CD4-positive, alpha-beta T cell treated with Interleukin-17A for 4 hours (primary cell): ENCODE measurements at regions not wholly inside any gene's neighbourhood (a gene's known extent, or its start where the extent isn't known, plus 50 kb on each side); places are given as distances from the start of the nearest gene placed in this dataset.
"Not testable (repeated sequence)": the region's sequence is repeated elsewhere in the genome, so short reads cannot be mapped to it uniquely, and the experiment has no call there.

Experiments used
- DNase-seq: peaks from one replicate; pipeline ENCODE4 v3.0.0-alpha.2; 2020; ENCODE audit warnings: mixed read lengths

DNA sequence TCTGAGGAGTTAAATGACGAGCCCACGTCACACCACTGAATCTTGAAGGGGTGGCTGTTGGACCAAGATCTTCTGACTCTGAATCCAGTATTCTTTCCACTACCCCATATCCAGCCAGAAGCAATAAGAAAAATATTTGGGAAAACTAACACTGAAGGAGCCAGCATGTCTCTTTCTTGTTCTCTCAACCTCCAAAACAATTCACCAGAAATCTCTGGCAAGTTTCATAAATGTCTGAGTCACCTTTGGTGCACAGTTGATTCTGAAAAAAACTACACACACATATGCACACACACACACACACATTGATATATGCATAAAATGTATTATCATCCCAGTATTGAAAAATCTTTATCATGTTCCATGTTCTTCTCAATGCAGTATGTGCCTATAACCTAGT, 104.3 kb upstream of the BLID start:
- no peak for DNase-seq

DNA sequence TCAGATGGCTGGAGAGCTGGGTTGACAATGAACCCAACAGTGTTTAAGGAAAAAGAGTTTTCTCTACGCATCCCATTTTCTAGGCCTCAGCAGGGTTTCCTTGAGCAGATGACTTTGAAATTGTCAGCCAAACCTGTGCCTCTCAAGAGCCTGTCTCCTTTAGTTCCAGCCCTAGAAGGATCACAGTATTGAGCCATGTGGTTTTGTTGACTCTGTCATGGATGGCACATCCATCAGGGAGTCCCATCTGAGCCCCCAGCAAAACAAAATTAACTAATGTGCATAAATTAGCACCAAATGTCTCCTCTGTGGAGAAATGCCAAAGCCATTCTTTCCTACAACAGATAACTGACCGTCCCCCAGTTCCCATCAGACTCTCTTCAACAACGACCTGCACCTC, 103.8 kb upstream of the BLID start:
- DNase-seq: no peak

DNA sequence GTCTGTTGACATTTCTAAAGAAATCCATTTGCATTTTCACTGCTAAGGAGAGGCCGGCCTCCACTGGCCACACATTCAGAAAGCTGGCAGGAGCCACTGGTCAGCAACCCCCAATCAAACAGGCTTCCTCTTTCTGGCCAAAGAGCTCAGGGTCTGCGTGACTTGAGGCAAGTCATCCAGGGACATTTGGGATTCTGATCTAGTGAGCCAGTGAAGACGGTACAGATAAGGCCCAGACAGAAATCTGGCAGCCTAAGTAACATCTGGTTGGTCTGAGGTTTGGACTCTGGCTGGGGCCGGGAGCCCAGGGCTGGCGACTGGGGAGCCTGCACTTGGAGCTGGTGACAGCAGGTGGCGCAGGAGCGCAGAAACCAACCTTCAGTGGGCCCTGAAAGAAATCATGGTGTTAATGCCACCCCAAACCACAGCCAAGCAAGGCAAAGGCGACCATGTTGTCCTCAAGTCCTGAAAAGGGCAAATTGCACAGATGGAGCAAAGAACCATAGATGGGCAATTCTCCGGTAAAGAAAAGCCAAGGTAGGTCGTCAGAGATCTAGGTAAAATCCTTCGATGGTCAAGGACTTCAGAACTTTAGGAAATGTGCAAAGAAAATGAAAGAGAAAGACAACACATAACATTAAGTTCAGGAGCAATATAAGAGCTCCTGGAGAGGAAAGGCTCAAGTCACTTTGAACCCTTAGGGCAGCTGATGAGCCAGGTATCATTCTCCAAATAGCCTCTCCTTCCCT, 99.4 kb upstream of the BLID start:
- peak; percentile 3 for DNase-seq

DNA sequence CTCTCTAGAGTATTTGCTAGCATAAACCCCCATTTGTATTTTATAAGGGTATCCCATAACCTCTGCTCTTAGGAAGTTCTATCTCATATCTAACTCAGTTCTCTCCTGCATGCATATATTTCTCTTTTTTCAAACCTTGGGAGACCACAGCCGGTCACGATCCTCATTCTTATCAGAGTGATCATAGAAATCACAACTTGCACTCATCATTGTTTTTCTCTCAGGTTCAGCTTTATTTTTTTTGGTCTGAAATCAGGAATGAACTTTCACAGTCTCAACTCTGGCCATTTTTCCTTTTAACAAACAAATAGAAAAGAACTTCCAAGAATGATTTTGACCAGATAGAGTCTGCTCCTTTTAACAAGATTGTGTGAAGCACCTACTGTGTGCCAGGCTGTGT, 98.6 kb upstream of the BLID start:
- DNase-seq: no peak

DNA sequence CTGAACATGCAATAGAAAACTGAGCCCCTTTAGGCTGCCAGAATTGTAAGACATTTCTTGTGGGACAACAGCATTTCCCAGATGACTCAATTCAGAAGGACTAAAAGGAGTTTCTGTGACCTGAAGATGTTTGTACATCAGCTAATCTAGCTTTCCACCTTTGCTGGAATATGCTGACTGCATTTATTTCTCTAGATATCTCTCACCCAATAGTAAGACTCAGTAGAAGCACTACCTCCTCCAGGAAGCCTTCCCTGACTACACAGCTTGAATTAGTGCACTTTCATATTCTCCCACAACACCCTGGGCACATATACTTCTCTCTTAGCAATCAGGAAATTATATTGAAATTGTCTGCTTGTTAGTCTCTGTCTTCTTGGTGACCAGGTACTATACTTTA, 98.1 kb upstream of the BLID start:
- no peak for DNase-seq

DNA sequence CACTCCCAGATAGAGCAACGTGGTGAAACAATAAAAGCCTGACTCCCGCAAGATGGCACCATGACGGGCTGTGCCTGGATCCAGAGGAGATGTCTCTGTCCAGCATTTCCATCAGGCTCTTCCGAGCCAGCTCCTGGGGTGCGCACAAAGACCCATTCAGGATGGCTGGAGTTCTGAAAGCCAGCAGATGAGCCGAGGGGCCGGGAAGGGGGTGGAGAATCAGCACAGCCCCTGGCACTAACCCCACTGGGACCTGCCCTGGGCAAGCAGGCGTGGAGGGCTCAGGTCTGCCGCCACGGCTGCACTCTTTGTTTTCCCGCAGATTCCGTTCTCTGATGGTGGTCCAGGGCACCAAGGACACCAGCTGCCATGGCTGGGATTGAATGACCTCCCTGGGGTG, 97.2 kb upstream of the BLID start:
- DNase-seq: no peak

DNA sequence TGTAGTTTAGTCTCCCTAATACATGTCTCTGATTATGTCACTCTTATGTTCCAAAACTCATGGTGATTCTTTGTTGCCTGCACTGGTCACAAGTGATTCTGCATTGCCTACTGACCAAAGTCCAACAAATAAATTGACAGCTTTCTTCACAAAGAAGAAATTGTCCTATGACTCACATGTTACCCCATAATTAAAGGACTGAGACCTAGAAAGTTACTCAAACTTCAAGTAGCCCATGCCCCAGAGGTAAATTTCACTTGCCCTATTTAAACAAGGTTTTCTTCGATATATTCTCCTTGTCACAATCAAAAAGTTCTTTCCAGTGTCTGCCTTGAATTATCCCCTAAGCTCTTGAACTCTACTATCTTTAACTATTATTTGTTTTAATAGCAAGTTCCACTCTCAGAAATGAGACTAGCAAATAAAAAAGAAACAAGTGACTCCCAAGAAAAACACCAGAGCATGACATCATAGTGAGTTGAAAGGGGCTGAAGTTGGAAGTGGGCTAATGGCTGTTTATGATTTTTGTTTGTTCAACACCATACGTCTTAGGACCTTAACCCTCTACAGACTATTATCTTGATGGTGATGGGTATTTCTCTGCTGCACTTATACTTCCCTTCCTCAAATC, 94.5 kb upstream of the BLID start:
- DNase-seq: no peak

DNA sequence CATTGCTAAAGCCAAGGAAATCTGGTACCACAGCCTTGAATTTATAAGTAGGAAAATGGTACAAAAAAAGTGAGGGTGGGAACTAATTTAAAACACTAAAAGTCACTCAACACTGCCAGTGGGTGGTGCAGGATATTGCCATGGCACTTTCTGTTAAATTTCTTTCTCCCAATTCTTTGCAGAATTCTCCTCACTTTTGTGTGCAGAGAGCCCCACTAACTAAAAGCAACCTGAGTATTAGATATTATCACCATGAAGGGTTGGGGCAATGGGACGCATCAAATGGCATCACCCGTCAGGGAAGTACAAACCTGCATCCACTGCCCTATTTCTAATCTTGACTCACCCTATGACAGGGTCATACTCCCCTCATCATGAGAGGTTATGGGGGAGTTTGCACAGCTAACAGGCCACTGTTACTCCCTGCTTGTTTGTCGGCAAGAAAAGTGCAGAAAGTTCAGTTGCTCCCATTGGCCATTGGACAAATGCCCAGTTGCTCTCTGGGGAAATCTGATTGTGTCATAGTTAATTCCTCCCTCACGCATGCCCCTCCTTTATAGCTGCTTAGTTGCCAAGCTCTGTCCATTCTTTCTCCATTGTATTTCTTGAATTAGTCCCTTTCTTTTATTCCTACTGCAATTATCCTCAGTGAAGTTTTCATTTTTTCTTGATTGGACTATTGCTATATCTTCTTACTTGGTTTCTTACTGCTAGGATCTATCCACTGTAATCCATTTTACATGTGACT, 93.8 kb upstream of the BLID start:
- no peak for DNase-seq

DNA sequence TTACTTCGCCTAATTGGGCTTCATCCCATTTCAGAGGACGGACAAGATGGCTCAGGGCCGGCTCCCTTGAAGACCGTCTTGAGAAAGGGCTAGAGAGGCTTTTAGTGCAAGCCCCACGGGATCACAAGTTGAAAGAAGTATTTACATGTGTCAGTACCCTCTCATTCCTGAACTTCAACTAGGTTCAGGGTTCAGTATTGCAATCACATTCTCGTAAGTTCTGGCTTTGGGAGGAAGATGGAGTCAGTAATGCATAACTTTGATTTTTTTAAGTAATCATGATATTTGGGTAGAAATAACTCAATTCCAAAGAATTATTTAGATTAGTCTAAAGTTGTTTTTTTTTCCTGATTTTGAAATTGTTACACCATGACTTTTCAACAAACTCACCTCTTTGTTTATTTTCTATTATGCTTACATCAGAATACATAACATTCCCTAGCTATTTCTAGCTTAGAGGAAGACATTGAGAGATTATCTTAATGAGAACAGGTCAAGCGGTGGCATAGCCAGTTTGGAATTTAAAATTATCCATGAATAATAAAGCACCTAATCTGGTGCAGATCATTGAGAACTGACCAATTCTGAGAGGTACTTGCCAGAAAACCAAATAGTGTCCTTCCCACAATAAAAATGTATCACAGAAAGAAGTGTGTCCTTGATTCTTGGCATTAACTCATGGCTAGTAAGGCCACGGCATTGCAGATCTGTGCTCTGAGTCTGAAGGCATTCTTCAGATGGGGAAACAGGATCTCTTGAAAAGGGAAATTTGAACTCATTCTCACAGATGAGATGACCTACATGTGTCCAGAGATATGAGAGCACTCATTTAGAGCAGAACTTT, 92.1 kb upstream of the BLID start:
- DNase-seq: no peak

DNA sequence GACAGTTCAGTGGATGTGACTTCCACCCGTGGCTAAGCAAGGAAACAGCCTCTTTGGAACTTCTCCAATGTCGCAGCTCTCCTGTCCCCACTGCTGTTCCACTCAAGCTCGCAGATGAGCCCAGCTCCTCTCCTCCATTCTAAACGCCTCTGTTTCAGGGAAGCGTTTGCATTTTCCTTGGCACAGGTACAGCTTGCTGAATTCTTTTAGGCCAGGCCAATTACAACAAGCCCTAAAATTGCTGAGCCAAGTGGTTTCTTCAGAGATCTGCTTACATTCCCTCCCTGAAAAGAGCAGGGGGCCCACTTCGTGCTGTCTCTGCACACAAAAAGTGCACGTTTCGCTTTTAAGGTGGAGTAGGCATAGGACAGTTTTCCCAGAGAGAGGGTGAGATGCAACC, 91.5 kb upstream of the BLID start:
- DNase-seq: no peak

DNA sequence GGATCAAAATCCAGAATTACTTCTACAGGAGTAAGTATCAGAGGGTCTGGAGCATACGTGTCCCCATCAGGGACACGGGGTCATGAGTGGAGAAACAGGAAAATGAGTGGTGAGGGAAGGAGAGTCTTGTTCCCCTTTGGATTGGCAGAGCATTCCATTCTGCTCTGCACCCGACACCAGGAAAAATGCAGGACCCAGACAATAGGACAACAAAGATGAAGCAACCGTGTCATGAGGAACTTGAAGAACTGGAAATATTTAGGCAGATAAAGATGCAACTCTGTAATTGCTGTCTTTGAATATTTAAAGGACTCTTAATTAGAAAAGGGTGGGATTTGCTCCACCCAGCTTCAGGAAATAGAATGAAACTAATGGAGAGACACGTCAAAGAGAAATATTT, 89.0 kb upstream of the BLID start:
- no peak for DNase-seq

DNA sequence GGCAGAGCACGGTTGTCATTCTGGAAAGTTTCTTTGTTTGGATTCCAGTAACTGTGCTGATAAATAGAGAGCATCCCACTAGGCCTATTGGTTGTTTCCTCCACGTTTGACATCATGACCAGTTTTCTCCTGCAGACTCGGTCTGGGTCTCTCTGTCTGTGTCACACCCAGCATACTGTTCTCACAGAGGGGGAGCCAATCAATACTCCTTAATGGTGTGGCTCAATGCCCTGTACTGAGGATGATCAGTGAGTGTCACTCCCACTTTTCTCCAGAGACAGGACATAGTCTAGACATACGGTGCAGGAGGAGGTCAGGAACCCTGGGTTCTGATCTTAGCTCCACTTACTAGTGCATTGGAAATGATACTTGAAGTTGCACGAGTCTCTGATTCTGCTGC, 88.2 kb upstream of the BLID start:
- no peak for DNase-seq

DNA sequence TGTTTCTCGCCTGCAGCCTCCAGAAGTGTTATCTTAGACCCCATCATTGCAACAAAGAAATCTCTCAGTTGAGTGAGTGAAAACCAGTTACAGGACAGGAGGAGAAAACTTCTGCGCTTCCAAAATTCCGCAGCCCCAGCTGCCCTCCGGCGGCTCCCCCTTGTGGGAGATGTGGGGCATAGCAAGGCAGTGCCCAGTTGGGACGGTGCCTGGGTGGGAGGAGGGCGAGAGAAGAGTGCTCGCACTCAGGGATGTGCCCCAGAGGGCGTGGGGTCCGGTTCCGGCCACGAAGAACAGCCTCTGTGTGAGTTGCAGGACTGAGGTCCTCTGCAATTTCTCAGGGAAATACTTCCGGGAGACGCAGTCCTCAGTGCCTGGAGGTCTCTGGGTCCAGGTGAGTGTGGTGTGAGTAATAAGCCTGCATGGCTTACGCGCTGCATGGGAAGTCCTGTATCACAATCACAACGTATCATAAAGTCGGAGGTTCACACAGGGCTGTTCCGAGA, 87.0 kb upstream of the BLID start:
- peak; percentile 23 for DNase-seq

DNA sequence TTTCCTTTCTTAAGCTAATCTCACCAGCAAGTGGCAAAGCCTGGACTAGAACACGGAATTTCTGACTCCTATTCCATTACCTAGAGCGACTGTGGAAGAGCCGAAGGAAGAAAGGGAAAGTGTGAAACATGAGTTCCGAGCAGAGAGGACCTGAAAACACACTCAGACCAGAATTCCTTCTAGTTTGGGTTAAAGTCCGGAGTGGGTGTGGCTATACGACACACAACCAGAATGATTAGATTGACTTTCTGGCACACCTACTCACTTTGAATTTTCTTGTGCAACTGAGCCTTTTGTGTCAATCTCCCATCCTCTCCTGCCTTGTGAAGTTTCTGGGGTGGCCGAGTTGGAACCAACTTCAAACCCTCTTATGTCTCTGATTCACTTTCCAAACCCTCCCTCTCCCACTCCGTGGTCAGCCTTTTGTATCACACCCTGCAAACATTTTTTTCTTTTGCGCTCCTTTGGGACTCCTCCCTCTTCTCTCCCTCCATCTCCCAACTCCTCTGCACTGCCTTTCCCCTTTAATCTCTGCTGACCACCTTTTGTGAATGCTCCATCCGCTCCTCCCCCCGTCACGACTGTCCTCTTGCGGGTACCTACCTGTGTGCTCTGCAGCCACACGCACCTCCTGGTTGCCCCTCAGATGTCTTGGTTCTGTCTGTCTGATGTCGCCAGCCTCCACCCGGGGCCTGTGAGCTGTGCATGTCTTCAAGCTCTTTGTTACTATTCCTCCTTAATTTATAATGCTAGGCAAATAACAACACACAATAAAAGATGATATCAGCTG, 86.3 kb upstream of the BLID start:
- DNase-seq: no peak

DNA sequence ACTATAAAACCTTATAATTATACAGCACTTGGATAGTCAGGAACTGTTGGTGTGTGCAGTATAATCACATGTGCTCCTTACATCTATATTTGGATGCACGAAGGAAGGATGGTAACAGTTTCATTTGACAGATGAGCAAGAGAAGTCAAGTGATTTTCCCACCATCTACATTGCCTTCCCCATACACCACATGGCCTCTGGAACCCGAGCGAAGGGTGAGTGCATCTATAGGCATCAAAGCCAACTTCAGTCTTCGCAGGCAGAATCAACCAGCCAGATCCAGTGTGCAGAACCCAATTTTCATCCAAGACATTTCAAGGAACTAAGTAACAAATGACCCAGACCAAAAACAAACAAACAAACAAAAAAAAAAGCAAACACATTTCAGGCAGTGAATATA, 85.1 kb upstream of the BLID start:
- no peak for DNase-seq

DNA sequence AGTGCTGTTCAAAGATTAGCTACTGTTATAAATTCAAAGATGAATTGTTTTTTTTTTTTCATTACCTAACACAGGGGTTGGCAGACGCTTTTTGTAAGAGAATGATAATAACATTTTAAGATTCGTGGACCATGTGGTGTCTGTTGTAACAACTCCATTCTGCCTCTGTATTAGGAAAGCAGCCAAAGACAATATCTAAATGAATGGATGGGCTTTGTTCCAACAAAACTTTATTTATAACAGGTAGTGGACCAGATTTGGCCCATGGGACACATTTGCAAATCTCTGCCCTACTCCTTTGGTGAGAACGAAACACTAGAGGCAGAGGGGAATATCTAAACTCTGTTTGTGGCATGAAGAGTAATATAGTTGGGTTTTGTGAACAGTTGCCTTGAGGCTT, 83.6 kb upstream of the BLID start:
- DNase-seq: no peak

DNA sequence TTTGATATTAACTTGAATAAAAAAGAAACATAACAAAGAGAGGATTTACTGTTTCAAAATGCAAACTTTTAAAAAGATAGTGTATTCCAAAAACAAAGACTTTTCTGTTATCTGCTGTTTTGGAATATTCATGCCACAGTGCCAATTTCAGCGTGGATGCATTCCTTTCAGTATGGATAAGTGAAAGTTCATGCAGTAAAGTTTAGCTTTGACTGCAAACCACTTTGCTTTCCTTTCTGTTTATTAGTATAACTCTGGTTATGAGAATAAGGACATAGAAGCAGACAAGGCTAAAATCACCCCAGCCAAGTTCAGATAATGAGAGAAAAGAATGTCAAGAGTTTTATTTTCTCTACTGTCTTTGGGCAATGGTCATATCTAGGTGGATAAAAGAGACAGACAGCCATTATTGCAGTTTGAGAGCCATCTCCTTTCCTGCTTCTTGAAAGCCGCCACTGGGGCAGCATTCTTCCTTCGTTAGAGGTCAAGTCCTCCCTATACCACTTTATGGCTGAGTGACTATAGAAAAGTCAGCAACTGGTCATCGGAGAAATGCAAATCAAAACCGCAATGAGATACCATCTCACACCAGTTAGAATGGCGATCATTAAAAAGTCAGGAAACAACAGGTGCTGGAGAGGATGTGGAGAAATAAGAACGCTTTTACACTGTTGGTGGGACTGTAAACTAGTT, 82.4 kb upstream of the BLID start:
- no peak for DNase-seq

DNA sequence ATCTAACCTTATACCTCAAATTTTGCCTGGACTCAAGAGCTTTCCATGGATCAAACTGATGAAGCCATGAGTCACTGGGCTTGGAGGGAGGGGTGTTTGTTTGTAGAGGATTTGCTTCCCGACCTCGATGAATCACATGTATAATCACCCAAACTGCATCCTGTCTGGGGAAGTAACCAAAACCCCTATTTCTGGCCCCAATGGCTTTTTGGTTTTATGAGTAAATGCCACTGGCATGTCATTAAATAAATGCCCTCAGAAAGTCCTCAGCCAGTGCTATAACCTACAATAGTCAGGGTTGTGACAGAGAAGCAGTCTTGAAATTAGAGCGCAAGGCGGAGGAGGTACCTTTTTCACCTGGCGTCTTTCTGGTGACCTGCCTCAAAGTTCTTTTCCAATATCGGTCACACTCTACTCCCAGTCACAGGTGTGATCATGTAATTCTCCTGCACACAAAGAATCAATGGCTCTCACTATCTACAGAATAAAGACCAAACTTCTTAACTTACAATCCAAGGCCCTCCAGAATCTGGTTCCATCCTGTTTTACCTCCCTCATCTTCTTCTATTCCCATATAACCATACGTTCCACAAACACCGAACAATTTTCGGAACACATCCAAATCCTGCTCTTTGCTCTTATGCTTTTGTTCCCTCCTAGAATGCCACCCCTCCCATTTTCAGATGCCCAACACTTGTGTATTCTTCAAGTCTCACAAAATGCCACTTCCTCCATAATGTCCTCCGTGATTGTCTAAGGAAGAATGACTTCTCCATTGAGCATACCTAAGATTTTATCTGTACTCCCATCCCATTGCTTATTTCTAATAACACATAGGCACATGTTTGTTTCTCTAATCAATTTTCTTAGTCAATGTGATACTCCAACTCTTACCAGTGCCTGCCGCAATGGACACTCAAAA, 81.3 kb upstream of the BLID start:
- no peak for DNase-seq

DNA sequence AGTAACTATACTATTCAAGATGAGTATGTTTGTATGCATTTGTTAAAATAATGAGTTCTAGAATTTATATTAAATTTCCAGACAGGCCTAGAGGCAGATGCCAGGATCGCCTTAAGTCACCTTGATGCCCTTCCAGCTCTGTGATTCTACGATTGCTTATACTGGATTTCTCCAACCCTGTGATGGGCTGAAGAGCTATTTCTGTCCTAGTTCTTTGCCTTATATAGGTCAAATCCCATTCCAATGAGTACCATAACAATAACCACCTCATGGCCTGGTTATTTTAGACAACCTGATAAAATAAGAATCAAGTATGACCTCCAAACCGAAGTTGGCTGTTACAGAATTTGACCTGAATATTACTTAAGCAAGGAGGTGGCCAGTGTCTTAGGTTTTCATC, 79.8 kb upstream of the BLID start:
- DNase-seq: no peak

DNA sequence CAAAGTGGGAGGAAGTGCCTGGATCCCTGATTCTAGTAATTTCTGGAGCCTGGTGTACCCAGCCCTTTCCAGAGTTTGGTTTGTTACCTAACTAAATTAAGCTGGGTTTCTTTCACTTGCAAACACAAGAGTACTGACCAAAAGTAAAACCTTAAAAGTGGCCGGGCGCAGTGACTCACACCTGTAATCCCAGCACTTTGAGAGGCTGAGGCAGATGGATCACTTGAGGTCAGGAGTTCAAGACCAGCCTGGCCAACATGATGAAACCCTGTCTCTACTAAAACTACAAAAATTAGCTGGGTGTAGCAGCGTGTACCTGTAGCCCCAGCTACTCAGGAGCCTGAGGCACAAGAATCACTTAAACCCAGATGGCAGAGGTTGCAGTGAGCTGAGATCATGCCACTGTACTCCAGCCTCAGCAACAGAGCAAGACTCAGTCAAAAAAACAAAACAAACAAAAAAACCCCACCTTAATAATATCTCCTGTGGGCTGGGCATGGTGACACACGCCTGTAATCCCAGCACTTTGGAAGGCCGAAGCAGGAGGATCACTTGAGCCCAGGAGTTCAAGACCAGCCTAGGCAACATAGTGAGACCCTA, 78.0 kb upstream of the BLID start:
- DNase-seq: not testable (repeated sequence)
